Sigmoid colon (tissue), 4 donors: ENCODE measurements at regions not wholly inside any gene's neighbourhood (a gene's known extent, or its start where the extent isn't known, plus 50 kb on each side); places are given as distances from the start of the nearest gene placed in this dataset.

Source experiments
- CTCF ChIP-seq, 4 experiments: fragments of 450-650 bp in 3 of 4; fragments of 200-600 bp in 1 of 4; IDR thresholded peaks; one replicate each; pipeline ENCODE4 v1.5.1; 2016 to 2019; ENCODE audit warnings: antibody characterized with exemption in 4 of 4, mild to moderate bottlenecking in 3 of 4, moderate library complexity in 2 of 4
- POLR2AphosphoS5 ChIP-seq, 4 donors: sonication (generic); formaldehyde crosslinking; IDR thresholded peaks; one replicate each; pipeline ENCODE4 v1.6.1; 2017; ENCODE audit warnings: antibody characterized with exemption in 4 of 4

DNA sequence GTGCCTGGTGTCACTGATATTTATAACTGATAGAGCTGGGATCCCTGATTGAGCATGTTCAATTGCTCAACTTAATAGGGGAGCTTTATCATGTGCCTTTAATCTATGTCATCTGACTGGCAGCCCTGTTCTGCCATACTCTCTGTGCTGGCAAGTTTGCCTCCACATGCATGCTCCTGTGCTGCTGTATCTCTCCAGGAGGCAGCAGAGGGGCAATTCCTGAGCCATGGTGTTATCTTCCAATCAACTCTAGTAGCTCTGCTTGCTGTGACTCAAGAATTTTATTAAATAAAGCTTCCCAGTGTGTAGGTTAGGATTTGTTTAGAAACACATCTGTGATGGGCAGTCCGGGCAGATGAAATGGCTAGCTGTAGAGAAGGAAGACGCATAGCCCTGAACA, 642.0 kb downstream of the KIF4B start:
- TF ChIP-seq CTCF (IDR thresholded peaks at IDR 0.05) (no peak), POLR2AphosphoS5 (IDR thresholded peaks at IDR 0.05) (no peak)
